Heart left ventricle (tissue), 16 donors: ENCODE measurements at regions not wholly inside any gene's neighbourhood (a gene's known extent, or its start where the extent isn't known, plus 50 kb on each side); places are given as distances from the start of the nearest gene placed in this dataset.
A peak's percentile ranks its signal among the peaks of the same experiment; 100 is the strongest.

Experiments
- ATAC-seq, 4 donors: fragments of 200-7000 bp; cut with Tn5 transposase; one replicate each; pipeline ENCODE4 v1.9.1; 2020 to 2022; ENCODE audit warnings: moderate library complexity in 4 of 4, mild to moderate bottlenecking in 3 of 4, moderate number of reproducible peaks in 1 of 4
- DNase-seq, 5 donors: peaks; one replicate each; pipeline ENCODE4 v3.0.0-alpha.2; 2020
- H3K27ac ChIP-seq, 12 donors: fragments of 200-600 bp; sonication (generic) in 4 of 12; one replicate each; pipeline versions ENCODE4 v1.5.0 to v1.8.0; 2016 to 2022; ENCODE audit warnings: mild to moderate bottlenecking in 2 of 12
- H3K27me3 ChIP-seq, 9 donors: fragments of 200-600 bp; sonication (generic) in 2 of 9; one replicate each; pipeline versions ENCODE4 v1.5.1 to v1.8.0; 2016 to 2022; ENCODE audit warnings: mild to moderate bottlenecking in 3 of 9
- H3K36me3 ChIP-seq, 9 donors: fragments of 200-600 bp; sonication (generic) in 2 of 9; one replicate each; pipeline versions ENCODE4 v1.5.0 to v1.8.0; 2018 to 2022; ENCODE audit warnings: mild to moderate bottlenecking in 2 of 9
- H3K4me1 ChIP-seq, 12 donors: fragments of 200-600 bp; sonication (generic) in 4 of 12; one replicate each; pipeline versions ENCODE4 v1.5.0 to v1.8.0; 2016 to 2022; ENCODE audit warnings: mild to moderate bottlenecking in 3 of 12
- H3K4me3 ChIP-seq, 12 donors: fragments of 200-600 bp; sonication (generic) in 4 of 12; one replicate each; pipeline versions ENCODE4 v1.5.0 to v1.8.0; 2017 to 2022; ENCODE audit warnings: mild to moderate bottlenecking in 9 of 12, moderate library complexity in 4 of 12
- H3K9me3 ChIP-seq, 12 donors: fragments of 200-600 bp; sonication (generic) in 4 of 12; one replicate each; pipeline versions ENCODE4 v1.5.0 to v1.8.0; 2016 to 2022; ENCODE audit warnings: mild to moderate bottlenecking in 1 of 12
- POLR2A ChIP-seq, 2 donors: fragments of 450-650 bp; IDR thresholded peaks; one replicate each; pipeline ENCODE4 v1.6.1; 2017; ENCODE audit warnings: antibody characterized with exemption in 2 of 2, mild to moderate bottlenecking in 2 of 2, moderate library complexity in 2 of 2
- WGBS, 4 donors: extraction: QIAGEN DNeasy Blood & Tissue Kit in 2 of 4; methylation state at CpG; one replicate each; pipeline versions ENCODE4 v1.1.5 to v1.1.7; 2013 to 2018; 5-methylcytosine and 5-hydroxymethylcytosine counted together
- intact Hi-C, 10 donors: fragments of 100-400 bp; cut with DNase I; formaldehyde crosslinking; loops; one replicate each; pipeline versions ENCODE4 v1.11.1 to v1.14.2; 2022
- TF ChIP-seq, protein P1 (sequence below), 12 donors: fragments of 200-600 bp; sonication (generic) in 4 of 12; IDR thresholded peaks; one replicate each; pipeline versions ENCODE4 v1.5.0 to v1.8.0; 2018 to 2022; ENCODE audit warnings: antibody characterized with exemption in 12 of 12, mild to moderate bottlenecking in 5 of 12
- donor health status: ischemic (EF 13 %, LVEDD 7.1; RV severe dilation, severe dysfunction).
- donor health status: healthy with polysubstance abuse.
- donor health status: DM: no; HTN: yes; CAD: no.
- donor health status: DM: no; HTN: no; CAD: no.
- donor health status: ischemic (EF 25% LVEDD 6.9; RV normal size, moderate dysfunction).
- donor health status: ischemic (EF 25% LVEDD 5.7; RV mildly dilated, moderate dysfunction).
- donor health status: healthy.
- donor health status: DM: yes; HTN: yes; CAD: no.
- donor health status: ischemic (EF 35%, LVEDD 5.7; RV mildly dilated, moderate dysfunction).
- donor health status: nonischemic (EF 11% LVEDD 7.7; RV severe dilation, severe dysfunction).
- donor health status: DM: yes; HTN: yes; CAD: no.
- donor health status: PGD.
- donor health status: ischemic (EF 29% LVEDD 5.4; RV normal size, mild dysfunction).
- donor health status: nonischemic (EF 23%, LVEDD 6.1; RV moderate dilation, normal function).

DNA sequence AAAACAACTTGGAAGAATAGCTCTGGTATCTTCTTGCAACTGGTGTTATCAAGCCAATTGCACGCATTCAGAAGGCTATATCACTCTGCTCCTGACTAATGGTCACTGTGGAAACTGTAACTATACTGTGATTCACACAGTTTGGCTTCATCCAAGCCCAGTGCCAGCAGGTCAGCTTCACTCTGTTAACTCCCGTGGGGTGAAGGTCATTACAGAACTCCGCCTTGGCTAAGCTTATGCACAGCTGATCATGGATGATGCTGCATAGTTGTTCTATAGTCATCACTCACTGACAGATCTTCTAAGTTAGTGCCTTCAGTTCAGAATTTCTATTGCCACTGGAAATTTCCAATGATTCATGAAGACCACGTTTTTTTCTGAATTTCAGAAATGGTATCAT lies 497.2 kb upstream of the NETO1 start:
- Histone ChIP-seq H3K9me3 (peaks cover 0 to 6% (median 0%) of the 10 kb centered on the region in 12 donors), H3K4me3 (no peak overlapping the region), H3K36me3 (no peaks in the 10 kb centered on the region), H3K27me3 (no peaks in the 10 kb centered on the region), H3K27ac (no peak overlapping the region), H3K4me1 (no peaks in the 10 kb centered on the region)
- intact Hi-C loops = no loop called here
- ATAC-seq (no peak), DNase-seq (no peak)
- no peak for TF ChIP-seq POLR2A (IDR thresholded peaks at IDR 0.05)
- TF ChIP-seq, protein P1, sequence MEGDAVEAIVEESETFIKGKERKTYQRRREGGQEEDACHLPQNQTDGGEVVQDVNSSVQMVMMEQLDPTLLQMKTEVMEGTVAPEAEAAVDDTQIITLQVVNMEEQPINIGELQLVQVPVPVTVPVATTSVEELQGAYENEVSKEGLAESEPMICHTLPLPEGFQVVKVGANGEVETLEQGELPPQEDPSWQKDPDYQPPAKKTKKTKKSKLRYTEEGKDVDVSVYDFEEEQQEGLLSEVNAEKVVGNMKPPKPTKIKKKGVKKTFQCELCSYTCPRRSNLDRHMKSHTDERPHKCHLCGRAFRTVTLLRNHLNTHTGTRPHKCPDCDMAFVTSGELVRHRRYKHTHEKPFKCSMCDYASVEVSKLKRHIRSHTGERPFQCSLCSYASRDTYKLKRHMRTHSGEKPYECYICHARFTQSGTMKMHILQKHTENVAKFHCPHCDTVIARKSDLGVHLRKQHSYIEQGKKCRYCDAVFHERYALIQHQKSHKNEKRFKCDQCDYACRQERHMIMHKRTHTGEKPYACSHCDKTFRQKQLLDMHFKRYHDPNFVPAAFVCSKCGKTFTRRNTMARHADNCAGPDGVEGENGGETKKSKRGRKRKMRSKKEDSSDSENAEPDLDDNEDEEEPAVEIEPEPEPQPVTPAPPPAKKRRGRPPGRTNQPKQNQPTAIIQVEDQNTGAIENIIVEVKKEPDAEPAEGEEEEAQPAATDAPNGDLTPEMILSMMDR (IDR thresholded peaks at IDR 0.05) = no peak
- 59 to 70% (median 63%) methylated on average over 4 of the region's 4 CpGs for WGBS, 4 donors

- 67 to 80% (median 77%) methylated on average over 1 of the region's 1 CpG for WGBS, 4 donors
- H3K27ac ChIP-seq = no peak overlapping the region
- intact Hi-C loops = loop anchor here in 1 of 10 donors (10.0 kb wide), 1 partner anchor 490 kb away; no protein-coding TSS in a partner anchor
- no peaks in the 10 kb centered on the region for H3K27me3 ChIP-seq
- ATAC-seq (no peak), DNase-seq (no peak)
- no peaks in the 10 kb centered on the region for H3K4me1 ChIP-seq
- TF ChIP-seq, protein P1 (IDR thresholded peaks at IDR 0.05) = no peak
- no peak for TF ChIP-seq POLR2A (IDR thresholded peaks at IDR 0.05)
- no peaks in the 10 kb centered on the region for H3K36me3 ChIP-seq
- H3K4me3 ChIP-seq = no peak overlapping the region
- no peaks in the 10 kb centered on the region for H3K9me3 ChIP-seq
Measured at GRCh38 chr18:73355121-73355520, 487.3 kb upstream of the NETO1 start.

DNA sequence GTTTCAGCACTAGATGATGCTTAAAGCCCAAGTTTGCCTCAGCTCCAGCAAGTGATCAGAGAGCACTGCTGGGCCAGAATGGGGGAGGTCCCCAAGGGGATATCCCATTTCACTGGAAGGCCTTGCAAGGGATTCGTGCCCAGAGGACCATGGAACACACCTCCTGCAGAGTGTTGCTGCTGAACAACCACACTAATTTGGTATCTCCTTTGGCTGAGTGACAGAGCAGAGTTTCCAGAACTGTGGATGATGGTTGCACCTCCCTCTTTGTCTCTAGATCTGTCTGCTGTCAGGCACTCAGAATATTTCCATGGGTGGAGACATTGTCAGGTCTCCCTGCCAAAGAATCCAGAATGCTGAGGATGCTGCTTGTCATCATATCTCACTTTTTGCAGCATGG lies 484.8 kb upstream of the NETO1 start:
- ATAC-seq (peak in 3 of 4 donors; percentile 76 to 81 (median 80)), DNase-seq (peak in 3 of 5 donors; percentile 16 to 34 (median 32))
- Histone ChIP-seq H3K9me3 (no peaks in the 10 kb centered on the region), H3K27me3 (no peaks in the 10 kb centered on the region), H3K4me3 (no peak overlapping the region), H3K4me1 (no peaks in the 10 kb centered on the region), H3K36me3 (no peaks in the 10 kb centered on the region), H3K27ac (no peak overlapping the region)
- WGBS, 4 donors = 0 to 25% (median 7%) methylated on average over 1 of the region's 1 CpG
- TF ChIP-seq, protein P1 (IDR thresholded peaks at IDR 0.05) = peak in 2 of 12 donors; percentile 12 to 18
- no peak for TF ChIP-seq POLR2A (IDR thresholded peaks at IDR 0.05)
- intact Hi-C loops = loop anchor here in 1 of 10 donors (10.0 kb wide), 1 partner anchor 492 kb away; no protein-coding TSS in a partner anchor

GRCh38 chr18:73340135-73340977 lies 472.6 kb upstream of the NETO1 start:
- Histone ChIP-seq H3K9me3 (no peaks in the 10 kb centered on the region), H3K27me3 (no peaks in the 10 kb centered on the region), H3K27ac (no peak overlapping the region), H3K4me3 (no peak overlapping the region), H3K4me1 (no peaks in the 10 kb centered on the region), H3K36me3 (no peaks in the 10 kb centered on the region)
- TF ChIP-seq POLR2A (IDR thresholded peaks at IDR 0.05) = no peak
- TF ChIP-seq, protein P1 (IDR thresholded peaks at IDR 0.05) = no peak
- DNase-seq = no peak
- intact Hi-C loops = no loop called here
- ATAC-seq = no peak
- WGBS, 4 donors = 83 to 88% (median 86%) methylated on average over 8 of the region's 8 CpGs
